NCI-H446 treated with DMSO at 0.1 percent for 48 hours (cell line): ENCODE measurements at regions not wholly inside any gene's neighbourhood (a gene's known extent, or its start where the extent isn't known, plus 50 kb on each side); places are given as distances from the start of the nearest gene placed in this dataset.

Source experiments
- DNase-seq: peaks from one replicate; lab custom pipeline; 2025; lab: John Stamatoyannopoulos, UW

DNA sequence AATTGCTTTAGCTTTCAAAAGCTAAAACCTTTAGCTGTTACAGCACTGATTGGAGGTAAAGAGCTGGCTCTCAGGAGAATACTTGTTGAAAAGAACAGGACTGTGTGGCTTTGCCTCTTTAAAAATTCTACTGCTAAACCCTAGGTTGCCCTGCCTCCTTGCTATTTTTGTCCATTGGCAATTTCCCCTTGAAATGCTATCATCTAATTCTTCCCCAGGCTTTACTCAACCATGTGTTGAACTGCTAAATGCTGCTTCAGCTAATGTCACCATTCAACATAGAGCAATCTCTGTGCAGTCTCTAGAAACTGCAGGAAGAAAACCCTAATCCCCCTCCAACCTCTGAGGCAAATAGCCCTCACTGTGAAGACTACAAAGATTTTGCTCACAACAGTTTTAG lies 203.7 kb upstream of the ARX start:
- no peak for DNase-seq

DNA sequence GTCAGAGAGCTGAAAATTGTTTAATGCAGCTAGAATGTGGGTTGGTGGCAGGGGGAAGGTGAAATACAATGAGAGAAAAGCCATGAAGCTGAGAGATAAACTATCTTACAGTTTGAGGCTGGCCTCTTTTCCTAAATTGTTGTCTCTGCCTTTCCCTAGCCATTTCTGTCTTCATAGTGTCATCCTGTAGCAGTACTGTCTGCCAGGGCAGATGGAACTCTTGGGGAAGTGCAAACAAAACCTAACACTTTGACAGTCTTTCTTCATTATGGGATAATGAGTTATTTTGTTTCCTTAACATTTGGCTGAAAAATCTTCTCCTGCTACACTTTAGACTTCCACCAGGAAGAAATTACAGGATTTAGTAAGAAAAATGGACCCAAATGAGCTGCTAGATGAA lies 197.8 kb upstream of the ARX start:
- no peak for DNase-seq

DNA sequence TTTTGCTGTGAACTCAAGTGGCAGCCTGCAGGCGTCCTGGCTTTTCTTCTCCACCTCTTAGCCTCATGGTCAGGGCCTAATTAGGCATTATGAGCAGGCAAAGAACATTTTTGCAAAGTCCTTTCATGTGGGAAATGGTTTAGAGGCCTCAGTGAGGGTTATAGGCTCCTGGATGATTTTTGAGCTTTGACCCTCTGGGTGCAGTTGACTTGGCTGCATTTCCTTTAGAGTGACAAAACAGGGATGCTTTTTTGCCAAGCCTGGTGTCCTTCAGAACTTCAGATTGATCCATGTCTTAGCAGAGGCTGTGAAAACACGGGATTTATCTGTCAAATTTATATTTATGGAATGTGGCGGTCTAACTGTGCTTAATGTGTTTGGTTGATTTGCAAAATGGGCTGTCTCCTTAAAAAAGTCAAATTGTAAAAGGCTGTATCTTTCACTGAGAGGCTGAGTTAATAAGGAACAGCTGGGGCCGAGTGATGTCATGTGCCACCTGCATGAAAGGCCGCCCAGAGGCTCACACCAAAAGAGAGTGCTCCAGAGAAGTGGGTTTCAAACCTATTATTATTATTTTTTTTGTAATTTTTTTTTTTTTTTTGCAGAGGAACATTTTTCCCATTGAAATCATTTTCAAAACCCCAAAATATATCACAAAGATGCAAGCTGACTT lies 192.2 kb upstream of the ARX start:
- DNase-seq = no peak

DNA sequence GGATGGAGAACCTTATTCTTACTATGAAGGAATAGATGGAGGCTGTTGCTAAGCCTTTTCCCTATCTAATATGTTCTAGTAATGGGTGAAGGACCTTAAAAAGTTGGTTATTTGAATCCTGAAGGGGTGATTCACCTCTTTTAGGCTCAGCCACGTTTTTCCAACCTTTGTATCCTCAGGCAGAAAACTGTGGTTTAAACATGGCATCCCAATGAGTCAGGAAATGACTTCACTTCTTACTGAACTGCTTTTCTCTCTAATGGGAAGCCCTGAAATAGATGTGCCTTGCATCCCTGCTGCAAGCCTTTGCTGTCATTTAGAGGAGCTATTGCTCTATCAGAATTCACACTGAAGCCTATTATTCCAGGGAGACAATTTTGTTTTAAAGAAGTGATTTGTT lies 191.0 kb upstream of the ARX start:
- no peak for DNase-seq

DNA sequence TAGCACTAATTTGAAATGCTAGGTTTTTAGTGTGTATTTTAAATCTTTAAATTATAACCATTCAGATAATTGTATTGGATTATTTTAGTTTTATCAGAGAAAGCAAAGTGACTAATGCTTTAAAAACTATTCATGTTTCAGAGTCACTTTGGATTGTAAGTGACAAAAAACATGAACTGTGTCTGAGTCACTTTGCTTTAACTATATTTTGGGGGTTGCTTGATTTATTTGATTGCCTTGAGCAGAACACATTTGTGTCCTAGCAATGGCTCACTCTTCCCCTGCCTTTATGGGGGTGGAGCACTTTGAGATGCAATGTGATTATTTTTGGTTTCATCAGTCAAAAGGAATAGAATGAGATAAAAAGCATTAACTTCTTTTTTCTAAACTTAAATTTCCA lies 188.4 kb upstream of the ARX start:
- no peak for DNase-seq

DNA sequence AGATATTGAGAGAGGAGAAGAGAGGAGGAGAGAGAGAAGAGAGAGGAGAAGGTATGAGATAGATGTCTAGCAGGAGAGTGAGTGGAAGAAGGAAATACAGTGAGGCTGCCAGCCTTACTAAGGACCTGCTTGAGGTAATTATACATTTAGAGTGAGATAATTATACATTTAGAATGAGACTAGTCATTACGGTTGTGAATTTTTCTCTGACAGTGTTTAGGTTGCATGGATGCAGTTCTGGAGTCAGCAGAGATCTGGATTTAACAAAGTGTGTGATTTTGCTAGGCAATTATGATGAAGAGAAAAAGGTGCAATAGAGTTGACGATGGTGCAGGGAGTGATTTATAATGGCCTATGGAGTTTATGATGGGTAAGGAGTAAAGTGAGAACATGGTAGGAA lies 187.1 kb upstream of the ARX start:
- DNase-seq = no peak

DNA sequence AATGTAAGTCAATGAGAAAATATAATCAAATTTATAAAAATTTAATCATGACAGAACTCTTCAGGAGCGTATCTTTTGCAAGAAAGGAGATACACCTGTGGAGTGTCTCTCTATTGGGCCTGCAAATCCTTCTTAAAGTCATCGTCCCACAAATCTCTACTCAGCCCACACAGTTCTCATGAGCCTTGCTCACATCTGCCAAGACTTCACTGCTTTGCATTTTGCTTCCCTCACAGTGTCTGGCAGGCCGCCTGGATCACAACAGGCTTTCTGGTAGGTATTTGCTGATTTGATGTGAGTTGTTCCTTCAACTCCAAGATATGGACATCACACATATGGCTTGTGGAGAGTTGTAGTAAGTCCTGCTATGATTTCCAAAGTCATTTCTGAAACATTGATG lies 183.1 kb upstream of the ARX start:
- DNase-seq = no peak

- no peak for DNase-seq
Measured at GRCh38 chrX:25198253-25198652, 182.5 kb upstream of the ARX start.

DNA sequence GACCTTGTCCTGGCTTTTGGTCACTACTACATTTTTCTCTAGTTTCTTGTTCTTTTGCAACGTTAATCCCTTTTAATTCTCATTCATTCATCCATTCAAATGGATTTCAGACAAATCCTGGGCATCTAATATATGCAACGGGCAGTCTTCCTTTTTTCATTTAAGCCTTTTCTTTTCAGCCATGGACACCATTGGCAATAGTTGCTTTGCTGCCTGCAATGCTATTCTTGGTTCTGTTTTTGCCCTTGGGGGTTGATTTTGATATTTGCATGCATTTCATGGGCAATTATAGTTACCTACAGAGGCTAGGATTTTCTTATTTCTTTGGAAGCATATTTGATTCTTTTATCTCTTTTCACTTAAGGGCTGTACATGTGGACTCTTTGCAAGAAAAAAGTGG lies 180.5 kb upstream of the ARX start:
- DNase-seq = no peak

DNA sequence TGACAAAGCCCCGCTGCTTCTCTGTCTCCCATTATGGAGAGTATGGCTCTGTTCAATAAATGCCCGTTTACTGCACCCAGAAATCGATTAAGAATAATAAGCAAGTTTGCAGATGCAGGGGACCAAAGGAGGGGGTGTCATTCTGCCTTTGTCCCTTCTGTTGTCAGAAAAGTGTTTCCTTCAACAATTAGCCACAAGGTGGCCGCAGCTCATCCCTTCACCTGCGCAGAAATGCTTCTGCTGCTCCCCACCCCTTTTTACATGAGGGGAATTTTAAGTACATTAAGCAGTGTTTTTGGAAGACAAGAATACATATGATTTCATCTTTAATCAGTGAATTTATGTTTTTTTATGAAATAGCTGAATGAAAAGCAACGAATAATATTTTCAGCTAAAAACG lies 175.6 kb upstream of the ARX start:
- DNase-seq = no peak

DNA sequence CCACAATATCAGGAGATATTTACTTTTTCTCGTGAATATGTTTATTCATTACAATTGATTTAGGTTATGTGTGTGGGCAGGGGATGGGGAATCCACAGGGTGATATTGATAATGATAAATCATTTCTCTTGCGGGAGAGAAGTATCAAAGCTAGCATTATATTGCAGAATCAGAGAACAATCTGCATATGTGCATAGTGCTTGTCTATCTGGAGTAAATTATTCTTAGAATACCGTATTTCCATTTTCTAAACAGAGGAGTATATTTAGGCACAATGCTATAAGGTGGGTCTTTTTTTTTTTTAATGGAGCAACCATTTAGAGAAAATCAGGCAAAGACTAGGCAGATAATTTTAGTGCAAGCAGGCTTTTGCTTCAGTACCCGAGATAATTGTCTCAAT lies 166.0 kb upstream of the ARX start:
- DNase-seq = no peak

DNA sequence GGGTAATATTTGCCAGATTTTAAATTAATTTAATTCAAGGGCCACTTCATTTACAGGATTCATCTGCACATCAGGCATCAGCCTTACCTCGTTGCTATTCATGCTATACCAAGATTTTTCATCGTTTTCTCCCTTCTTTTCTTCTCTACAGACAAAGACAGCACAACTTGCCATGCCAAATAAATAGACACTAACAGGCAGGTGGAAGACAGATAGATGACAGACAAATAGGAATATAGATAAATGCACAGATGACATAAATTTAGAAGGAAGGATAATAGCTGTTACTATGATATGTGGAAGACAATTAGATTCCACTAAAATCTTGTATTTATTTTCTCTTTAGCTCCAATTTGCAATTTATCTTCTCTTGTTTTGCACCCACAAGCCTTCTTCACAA lies 164.5 kb upstream of the ARX start:
- no peak for DNase-seq

- DNase-seq = no peak
Measured at GRCh38 chrX:25178555-25178954, 162.8 kb upstream of the ARX start.

DNA sequence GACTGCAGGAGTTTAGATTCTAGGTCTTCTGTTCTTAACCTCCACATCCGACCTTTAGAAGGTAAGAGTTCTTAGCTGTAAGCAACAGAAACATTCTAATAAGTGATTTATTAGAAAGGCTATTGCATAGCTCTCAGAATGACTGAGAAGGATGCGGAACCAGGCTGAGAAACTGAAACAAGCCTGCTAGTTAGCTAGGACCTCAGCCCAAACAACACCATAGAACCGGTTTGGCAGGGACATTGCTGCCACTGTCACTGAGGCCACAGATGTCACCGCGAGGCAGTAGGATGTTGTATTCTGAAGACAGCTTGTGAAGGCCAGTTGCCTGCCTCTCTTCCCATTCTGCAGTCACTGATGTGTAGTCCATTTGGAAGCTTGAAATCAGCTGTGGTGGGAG lies 160.0 kb upstream of the ARX start:
- no peak for DNase-seq

DNA sequence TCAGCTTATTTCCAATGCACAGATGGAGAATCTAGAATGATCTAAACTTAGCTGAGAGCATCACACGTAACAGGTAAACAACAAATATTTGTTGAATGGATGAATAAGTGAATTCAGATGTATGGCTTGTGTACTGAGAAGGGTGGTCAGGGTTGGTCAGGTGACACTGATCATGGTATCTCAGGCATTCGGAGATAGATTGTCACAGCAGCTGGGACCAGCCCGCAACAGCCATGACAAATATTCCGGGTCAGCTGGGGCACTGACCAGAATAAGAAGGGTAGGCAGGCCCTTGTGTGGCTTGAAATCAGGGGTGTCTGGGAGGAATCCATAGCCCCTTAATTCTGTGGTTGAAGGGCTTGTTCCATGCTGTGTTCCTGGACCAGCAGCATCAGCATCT lies 159.4 kb upstream of the ARX start:
- no peak for DNase-seq

GRCh38 chrX:25166546-25166945 lies 150.8 kb upstream of the ARX start:
- no peak for DNase-seq

- no peak for DNase-seq
Measured at GRCh38 chrX:25166145-25166544, 150.4 kb upstream of the ARX start.

- DNase-seq = no peak
Measured at GRCh38 chrX:25158635-25159034, 142.9 kb upstream of the ARX start.

- DNase-seq = no peak
Measured at GRCh38 chrX:25156832-25157231, 141.1 kb upstream of the ARX start.

GRCh38 chrX:25156323-25156722 lies 140.6 kb upstream of the ARX start:
- no peak for DNase-seq

- DNase-seq = no peak
Measured at GRCh38 chrX:25154168-25154567, 138.4 kb upstream of the ARX start.

DNA sequence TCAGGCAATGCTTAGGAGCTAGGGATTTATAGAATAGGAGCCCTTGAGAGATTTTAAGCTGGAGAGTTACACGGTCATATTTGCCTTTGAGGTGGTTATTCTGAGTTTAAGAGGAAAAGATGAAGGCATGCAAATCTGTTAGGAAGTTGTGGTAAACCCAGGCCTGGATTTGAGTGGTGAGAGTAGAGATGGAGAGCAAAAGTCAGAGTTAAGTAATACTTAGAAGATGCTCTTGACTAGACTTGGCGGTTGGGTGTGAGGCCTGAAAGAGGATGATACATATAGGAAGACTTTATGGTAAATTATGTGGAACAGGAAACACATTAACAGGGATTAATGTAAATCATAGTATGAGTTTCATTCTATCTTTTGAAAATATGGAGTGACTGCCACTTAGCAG lies 136.0 kb upstream of the ARX start:
- DNase-seq = no peak

DNA sequence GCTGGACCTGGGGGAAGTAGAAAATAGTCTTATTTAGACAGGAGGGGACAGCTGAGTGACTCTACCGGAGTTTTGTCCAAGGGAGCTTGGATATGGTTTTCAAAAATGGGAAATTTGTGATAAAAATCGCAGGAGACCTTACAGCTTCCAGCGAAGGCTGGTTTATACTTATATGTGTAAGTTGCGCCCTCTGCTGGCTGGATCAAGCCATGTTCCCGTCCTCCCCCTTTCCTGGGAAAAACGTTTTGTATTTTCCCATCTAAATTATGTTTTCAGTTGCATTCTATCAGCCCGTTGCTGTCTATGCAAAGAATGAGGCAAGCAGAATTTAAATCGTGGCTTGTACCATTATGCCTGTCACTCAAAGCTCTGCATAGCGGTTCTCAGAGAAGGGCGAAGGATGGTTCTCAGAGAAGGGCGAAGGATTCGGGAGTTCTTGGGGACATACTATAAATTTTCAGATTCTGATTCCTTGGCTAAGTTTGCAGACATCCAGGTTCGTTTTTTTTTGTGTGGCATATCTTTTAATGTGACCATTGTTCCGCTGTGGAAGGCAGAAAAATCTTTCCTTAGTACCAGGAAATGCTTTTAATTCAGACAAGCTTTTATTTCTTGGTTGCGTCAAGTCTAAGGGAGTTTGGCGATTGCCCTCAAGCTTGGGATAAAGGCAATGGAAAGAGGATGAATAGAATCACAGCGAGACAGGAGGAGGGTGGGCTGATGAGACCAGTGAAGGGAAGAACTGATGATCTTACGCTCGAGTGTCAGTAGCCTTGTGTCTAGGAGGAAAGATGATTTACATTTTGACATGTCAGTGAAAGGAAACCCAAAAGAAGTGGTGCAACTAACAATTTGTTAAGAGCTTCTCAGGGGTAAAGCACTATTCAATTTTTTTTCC lies 128.5 kb upstream of the ARX start:
- DNase-seq = no peak

DNA sequence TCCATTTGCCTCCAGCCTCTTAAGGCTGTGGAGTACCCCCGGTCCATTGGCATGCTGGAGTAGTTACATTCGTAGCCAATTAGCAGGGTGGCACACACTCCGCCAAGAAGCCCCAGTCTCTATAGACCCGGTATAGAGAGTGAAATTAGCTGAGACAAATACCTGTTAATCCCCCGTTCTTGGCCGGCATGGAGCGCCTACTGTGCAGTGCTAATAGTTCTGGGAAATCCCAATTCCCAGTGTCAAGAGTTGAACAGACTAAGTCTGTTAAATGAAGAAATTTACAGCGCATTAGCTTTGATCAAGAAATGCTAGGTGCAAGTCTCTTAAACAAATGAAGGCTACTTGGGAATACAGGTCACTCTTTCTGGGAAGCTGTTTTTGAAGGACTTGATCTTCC lies 127.8 kb upstream of the ARX start:
- no peak for DNase-seq
